SH-SY5Y (cell line): ENCODE measurements at regions not wholly inside any gene's neighbourhood (a gene's known extent, or its start where the extent isn't known, plus 50 kb on each side); places are given as distances from the start of the nearest gene placed in this dataset.

Experiments
- GATA2 ChIP-seq: IDR thresholded peaks from 2 replicates; pipeline ENCODE4 v1.6.1; 2011; ENCODE audit warnings: mild to moderate bottlenecking, low read depth, low read length
- GATA3 ChIP-seq: IDR thresholded peaks from 2 replicates; pipeline ENCODE4 v1.6.1; 2011; ENCODE audit warnings: low read depth, mild to moderate bottlenecking, low read length, moderate library complexity

- no peak for TF ChIP-seq GATA2
- no peak for TF ChIP-seq GATA3
Measured at GRCh38 chr11:29780756-29781155, 236.1 kb downstream of the KCNA4 start.
